Stimulated activated CD4-positive, alpha-beta T cell treated with anti-CD3 and anti-CD28 coated beads, TNF-alpha, amount 100 ng/mL, for 48 hours (primary cell): ENCODE measurements at regions not wholly inside any gene's neighbourhood (a gene's known extent, or its start where the extent isn't known, plus 50 kb on each side); places are given as distances from the start of the nearest gene placed in this dataset.

Experiments used
- DNase-seq, 3 donors: peaks; one replicate each; pipeline ENCODE4 v3.0.0-alpha.2; 2020; ENCODE audit warnings: low read depth in 3 of 3

DNA sequence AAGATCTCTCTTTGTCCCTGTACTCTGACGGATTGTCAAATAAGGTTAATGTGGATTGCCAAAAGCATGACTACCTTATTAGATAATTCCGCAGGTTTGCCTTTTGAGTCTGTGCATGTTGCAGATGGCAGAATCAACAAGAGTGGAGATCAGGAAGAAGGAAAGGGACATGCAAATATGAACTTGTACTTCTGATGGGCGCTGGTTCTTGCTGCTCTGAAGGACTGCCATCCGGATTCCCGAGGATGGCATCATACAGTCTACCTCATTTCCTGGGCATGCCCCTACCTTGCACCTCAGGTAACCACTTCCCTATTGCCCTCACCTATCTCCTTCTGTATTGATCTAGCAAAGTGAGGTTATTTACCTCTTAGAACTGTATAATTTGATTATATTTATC, 504.2 kb downstream of the ACTL7B start:
- no peak for DNase-seq

DNA sequence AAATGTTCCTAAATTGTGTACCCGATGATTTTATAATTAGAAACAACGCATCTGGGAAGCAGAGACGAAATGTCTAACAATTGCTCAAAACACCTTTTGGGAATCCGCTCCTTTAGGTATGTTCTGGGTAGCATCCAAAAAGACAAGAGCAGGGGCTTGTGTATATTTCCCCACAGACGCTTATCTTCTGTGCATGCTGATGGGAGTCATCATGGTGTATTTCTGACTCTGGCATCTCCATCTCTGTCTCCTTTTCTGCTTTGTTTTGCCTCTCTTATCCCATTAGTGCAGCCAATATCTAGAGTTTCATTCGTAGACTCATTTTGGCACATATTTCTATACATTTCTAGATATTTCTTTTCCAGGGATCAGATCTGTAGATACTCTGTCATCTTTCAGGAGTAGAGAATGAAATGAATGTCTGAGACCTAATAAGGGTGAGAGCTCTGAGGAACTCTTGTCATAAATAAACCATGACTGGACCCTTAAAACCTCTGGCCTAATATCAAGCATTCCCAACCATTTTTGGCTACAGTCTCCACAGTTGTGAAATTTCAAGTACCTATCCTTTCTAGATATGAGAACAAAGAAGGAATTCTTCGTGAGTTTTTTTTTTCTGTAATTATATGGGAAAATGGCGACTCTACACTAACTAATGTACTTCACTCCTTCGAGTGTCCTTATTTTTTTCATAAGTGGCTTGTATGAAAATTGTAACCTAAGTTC, 508.2 kb downstream of the ACTL7B start:
- DNase-seq = no peak

DNA sequence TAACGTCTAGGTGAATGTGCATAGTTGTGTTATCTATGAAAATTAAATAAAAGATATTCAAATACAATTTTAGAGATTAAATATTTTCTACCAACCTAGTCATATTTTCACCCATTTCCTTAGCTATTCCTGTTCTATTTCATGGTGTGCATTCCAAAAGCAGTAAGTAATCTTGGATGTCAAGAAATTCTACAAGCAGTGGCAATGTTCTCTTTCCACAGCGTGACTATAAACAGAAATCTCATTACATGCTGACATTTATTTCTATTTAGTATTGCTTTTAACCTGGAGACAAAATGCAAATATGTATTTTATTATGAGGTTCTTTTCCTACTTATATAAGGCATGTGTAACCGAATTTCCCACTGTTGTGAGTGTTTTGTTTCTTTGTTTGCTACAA, 510.0 kb downstream of the ACTL7B start:
- DNase-seq = no peak

DNA sequence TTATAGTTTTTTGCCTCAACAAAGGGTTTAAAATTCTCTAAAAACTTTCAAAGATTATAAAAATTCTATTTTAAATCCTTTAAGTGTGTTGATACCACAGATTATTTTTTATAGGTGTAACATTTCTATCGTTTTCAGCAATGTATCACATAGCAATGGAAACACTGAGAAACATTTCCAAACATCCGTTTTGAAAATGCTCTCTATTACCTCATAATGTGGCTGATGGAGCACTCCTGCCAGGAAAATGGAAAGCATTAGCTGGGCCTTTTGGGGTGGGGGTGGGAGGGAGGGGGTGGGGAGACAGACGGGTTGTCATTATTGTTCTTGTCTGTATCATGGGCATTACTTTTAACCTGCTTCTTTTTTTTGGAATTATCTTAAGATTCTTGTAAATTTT, 516.5 kb downstream of the ACTL7B start:
- no peak for DNase-seq

DNA sequence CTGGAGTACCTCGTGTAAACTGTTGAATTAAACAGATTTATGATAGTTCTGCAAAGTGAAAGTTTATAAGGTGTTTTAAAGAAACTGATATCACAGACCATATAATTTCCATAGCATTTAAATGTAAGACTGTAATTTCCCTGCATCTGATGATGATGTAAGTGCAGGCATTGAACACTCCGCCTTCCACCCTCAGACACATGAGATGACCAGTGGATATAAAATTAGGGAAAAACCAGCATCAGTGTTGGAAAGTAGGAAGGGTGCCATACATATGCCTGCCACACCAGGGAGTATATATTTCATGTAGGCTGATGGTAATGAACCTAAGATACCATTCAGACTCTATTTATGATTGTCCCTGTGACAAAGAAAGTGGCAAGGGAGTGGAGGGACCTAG, 519.2 kb downstream of the ACTL7B start:
- no peak for DNase-seq

DNA sequence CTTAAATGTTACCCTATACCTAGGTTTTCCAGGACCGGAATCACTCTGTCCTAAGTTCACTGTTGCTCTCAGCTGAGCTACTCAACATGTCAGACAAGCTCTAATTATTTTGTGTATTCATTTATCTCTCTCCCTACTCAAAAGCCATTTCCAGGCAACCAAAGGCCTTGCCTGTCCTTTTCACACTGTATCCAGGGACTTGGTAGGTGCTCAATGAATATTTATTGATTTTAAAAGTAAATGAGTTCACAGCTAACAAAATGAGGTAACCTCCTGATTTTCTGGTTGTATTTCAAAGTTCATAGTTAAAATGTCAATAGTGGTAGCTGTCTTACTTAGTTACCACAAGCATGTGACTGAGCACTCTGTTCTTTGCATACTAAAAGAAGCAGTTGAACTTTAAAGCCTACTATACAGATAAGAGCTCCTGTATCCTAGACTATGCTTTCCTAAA, 522.2 kb downstream of the ACTL7B start:
- no peak for DNase-seq

DNA sequence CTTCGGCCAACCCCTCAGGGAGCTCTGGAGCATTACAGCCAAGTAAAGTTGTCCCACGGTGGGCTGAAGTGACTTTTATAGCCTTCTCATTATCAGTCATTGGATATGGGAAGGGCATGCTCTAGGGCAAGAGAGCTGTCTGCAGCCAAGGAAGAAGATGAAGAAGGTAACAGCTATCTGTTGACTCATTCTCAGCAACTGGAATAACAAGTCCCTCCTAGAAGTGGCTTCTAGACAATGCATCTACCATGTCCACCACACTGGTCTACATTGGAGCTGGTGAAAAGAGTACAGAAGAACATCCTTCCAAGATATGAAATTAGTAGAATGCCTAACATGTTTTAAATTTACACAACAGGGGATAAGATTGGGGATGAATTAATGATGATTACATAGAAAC, 524.2 kb downstream of the ACTL7B start:
- no peak for DNase-seq

DNA sequence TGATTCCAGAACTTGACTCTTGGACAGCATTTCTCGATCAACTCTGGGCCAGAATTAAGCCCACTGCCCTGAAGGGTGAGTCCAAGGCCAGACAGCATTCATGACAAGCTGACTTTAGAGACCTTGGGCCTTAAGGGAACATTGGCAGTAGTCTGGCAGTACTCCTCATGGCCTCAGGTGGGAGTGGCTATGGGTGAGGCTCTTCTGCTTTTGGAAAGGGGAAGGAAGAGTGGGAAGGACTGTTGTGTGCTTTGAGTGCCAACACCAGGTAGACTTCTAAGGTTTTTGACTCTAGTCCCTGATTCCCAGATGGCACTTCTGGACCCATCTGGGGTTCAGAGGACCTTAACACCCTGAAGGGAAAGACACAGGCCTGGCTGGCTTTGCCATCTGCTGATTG, 530.4 kb downstream of the ACTL7B start:
- no peak for DNase-seq

DNA sequence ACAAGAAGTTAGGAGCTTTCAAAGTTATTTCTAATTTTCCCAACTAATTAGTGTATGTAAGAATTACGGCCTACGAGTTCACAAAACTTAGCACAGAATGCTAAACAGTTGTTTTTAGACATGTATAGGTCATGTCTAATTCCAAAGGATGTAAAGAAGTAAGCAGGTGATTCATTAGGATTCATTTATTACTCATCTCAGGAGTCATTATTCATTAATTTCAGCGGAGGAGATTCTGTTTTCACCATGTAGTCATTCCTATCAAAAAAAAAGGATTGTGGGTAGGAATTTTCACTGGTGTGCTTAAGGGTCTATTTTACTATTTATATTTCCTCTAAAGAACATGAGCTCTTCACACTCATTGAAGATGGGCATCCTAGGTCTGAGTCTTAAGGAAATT, 532.2 kb downstream of the ACTL7B start:
- DNase-seq = no peak

DNA sequence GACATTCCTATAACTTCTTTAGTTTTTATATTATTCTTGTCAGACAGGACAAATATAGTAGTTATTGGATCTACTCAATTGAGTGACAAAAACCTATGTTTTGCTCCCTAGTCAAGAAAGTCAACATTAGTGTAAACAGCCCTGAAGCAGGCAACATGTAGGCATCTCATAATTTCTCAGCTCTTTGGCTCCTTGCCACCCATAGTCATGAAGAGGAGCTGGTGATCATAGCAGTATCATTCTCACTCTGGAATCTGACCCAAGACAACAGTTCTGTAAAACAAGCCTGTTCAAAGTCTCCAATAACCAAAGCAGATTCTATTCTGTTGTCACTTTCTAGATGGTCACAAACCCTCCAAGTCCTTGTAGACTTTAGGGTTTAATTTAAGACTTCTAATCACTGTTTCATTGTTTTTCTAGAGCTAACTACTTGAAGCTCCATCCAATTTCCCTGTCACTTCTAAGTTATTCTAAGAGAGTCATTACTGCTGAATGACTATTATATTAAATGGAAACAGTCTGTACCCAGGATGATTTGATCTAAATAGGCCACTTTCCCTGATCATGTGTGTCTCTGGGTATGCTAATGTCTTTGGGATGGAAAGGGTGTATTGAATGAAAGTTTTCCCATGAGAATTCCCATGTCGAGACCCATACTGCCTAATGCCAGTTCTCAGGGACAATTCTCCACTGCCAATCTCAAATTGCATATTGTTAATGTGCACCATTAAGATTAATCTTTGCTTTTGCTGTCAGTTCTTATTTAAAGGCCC, 533.3 kb downstream of the ACTL7B start:
- DNase-seq = no peak

DNA sequence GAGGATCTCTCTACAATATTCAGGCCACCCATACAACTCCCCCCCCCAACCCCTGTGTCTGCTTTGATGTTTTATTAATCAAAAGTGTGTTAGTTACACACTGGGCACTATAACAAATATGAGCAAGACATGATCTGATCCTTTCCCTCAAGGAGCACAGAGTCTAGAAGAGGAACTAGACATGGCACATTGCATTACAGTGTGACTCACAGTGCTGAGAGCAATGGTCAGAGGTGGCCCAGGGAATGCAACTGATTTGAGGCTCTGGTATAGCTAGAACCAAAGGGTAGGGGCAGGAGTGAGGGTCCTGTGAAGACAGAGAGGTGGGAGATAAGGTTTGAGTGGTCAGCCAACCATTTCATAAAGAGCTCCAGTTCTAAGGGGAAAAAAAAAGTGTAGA, 539.2 kb downstream of the ACTL7B start:
- DNase-seq = no peak

DNA sequence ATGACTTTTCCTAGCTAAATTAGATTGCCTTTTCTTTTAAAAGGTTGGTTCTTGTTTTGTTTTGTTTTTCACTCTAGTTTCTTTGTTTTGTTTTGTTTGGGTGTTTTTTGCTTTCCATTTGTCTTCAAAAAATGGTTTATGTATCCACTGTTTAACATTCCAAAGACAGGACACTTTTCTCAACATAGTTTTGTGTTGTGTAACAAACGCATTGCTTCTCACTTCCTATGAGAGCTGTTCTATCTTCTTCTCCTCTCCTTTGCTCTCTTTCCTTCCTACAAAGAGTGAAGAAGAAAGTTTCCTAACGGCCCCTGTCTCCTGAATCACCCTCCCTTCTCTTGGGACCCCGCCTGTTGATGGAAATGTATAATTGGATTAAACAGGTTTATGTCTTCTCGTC, 539.7 kb downstream of the ACTL7B start:
- no peak for DNase-seq

DNA sequence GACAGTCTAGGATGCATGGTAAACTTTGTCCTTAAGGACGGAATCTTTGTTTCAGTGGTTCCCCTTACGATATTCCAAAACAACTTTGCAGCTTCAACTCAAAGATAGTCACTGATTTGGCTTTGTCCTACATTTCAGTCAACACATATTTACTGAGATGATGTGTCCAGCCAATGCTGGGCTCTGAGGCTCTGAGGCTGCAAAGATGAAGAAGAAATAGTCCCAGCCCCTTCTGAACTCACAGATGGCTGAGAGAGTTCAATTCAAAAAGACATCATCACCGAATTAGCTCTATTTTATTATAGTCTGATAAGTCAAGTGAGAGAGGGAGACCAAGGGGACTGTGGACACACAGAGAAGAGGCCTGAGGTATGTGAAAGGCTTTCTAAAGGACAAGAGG, 544.0 kb downstream of the ACTL7B start:
- no peak for DNase-seq

DNA sequence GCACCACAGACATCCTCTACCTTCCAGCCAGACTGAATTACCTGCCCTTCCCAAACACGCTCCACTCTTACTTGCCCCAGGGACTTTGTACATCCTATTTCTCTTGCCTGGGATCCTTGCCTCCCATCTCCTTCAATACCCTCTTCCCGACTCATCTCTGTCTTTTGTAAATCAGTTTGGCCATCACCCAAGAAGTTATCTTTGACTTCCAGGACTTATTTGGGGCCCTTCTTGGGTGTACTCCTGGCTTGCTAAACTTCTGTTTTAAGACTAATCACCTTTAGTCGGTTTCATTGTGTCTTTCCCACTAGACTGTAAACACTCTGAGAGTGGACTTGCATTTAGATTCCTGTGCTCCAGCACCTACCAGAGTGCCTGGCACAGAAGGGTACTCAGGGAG, 545.6 kb downstream of the ACTL7B start:
- DNase-seq = no peak

DNA sequence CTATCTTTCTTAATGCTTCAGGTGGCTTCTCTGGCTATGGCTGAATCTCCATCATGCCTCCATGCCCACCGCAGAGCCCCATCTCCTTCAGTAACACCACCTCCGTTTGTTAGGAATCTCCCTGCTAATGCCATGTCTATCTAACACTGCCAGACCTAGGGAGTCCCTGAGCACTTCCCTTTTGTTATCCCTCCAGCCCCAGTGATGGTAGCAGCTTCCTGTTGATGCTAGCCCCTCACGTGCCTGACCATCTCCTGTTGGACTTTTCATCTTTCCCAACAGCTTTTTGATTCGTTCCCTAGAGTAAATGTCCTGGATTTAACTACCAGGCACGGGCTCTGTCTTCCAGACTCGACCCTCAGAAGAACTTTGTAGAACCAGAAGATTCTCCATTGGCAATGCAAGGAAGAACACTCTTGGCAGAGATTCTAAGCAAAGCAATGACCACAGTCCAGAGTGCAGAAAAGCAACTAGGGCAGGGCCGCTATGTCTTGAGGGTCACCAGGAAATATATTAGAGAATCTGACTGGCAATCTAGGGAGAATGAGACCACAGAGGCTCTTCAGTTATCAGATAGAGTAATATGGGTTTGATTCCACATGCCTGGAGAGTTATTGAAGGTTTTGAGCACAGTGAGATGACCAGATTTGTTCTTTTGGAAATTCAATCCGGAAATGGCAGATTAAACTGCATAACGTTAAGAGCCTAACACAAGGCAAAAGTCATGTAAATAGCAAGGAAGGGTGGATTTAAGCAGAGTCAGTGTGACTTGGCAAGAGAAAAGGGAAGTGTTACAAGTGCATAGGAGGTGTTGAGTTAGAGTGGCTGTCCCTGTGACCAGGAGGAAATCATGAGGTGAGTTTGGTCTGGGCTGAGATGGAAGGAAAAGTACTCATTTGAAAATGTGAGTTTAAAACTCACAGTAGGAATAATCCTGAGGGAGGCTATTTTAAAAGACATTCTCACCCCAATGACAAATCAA, 555.2 kb downstream of the ACTL7B start:
- DNase-seq = no peak

DNA sequence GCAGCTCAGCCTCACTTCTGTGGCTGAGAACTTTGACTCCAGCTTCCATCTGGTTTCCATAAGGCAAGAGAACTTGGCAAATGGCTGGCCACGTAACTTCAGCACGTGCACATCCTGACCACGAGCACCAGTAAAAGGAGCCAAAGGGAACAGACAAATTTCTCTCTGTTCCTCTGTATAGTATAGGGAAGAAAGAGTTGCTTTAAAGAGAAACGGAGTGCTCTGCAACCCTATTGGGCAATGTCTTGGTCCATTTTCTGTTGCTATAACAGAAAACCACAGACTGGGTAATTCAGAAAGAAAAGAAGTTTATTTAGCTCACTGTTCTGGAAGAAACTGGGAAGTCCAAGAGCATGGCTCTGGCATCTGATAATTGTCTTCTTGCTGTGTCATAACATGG, 558.7 kb downstream of the ACTL7B start:
- no peak for DNase-seq

DNA sequence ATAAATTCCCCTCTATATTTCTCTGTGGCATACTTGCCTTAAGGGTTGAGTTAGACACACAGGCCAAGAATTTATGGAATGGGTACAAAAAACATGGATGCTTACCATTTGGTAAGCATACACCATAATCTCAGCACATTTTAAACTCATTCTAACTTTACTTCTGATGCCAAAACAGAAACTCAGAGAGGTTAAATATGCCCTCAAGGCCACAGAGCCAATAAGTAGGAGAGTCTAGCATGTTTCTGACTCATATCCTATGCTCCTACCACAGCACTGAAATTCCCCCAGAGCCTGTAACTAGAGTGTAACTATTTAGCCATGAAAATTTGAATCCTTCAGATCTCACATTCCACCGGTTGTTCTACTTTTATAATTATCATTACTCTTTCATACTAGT, 559.7 kb downstream of the ACTL7B start:
- no peak for DNase-seq

DNA sequence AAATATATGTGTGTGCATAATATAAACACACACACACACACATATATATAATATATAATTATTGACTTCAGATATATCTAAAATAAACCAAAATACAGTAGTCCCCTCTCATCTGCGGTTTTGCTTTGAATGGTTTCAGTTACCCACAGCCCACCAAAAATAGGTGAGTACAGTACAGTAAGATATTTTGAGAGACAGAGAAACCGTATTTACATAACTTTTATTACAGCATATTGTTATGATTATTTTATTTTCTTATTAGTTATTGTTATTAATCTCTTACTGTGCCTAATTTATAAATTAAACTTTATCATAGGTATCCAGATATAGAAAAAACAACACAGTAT, 564.2 kb downstream of the ACTL7B start:
- no peak for DNase-seq

DNA sequence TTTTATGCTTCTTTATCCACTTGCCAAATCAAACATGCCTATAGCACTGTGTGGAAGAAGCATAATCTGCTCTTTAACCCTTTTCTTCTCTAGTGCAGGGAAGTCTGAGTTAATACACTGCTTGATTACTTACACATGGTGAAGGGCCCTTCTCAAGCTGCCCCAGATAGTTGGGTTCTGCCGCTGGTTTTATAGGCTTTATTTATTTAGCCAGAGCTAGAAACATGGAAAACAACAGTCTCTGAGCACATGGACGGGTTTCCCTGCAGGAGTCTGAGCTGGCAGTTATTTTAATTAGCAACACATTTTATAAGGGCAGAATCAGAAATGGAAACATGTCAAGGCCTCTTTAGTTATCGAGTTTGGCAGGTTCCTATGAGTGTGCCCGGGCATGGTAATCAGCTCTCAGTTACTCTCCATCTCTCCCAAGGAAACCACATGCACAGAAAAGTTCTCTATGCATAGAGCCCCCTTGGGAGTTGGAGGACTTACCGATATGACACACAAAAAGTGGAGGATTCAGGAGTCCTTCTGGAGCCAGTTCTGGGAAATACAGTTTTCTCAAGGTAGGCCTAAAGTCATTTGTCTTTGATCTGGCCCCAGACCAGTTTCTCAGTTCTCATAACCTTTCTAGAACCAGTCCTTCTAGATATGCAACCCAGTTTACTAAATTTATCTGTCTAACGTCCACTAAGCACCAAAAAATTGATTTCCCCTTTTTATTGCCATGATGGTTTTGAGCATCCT, 564.8 kb downstream of the ACTL7B start:
- no peak for DNase-seq

DNA sequence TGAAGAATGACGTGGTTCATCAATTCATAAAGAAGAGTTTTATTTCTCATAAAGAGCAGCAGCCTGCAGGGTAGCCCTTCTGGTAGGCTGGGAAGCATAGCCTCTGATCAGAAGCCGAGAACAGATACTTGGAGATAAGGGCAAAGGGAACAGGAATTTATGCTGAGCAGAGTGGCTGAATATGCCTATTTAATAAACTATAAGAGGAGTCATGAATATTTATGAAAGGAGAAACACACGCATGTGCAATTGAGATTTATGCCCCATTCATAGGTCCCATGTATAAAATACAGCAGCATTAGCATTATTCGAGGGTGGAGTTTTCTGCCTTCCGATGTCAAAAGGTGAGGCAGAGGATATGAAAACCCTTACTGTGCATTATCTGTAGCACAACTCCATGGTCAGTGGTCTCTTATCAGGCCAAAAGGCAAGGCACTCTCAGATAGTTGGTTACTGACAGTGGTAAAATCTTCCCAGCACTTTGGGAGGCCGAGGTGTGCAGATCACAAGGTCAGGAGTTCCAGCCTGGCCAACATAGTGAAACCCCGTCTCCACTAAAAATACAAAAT, 569.1 kb downstream of the ACTL7B start:
- DNase-seq = no peak

DNA sequence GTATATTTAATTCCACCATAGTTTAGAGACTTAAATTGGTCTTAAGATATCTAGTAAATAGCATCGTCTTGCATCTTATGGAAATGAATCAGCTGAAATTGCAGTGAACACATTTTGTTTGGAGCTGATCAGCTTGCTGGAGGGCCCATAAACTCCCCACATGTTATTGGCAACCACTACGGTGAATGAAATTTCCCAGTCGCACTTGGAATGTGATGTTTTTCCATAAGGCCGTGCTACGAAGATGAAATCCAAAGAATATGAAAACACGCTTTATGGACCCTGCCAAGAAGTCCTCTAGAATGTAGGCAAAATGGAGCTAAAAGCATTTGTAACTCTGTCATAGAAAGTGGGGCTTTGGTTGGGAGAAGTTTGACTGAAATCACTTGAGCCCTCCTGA, 572.1 kb downstream of the ACTL7B start:
- no peak for DNase-seq
